Loucy (cell line): ENCODE measurements at regions not wholly inside any gene's neighbourhood (a gene's known extent, or its start where the extent isn't known, plus 50 kb on each side); places are given as distances from the start of the nearest gene placed in this dataset.

ENCODE experiments used
- H2AFZ ChIP-seq: fragments of 200-600 bp; sonication (generic); 2 replicates; pipeline ENCODE4 v1.6.0; 2016; ENCODE audit warnings: antibody characterized with exemption, mild to moderate bottlenecking, low read length, moderate library complexity
- H3F3A ChIP-seq: fragments of 200-600 bp; 2 replicates; pipeline ENCODE4 v1.6.0; 2016; ENCODE audit warnings: antibody characterized with exemption, low read depth, mild to moderate bottlenecking
- H3K27me3 ChIP-seq: fragments of 200-600 bp; sonication (generic); 2 replicates; pipeline ENCODE4 v1.6.1; 2014; ENCODE audit warnings: low read length, mild to moderate bottlenecking; ENCODE audit not compliant: insufficient read depth, poor library complexity, severe bottlenecking
- H3K36me3 ChIP-seq: fragments of 200-600 bp; sonication (generic); 2 replicates; pipeline ENCODE4 v1.6.1; 2016; ENCODE audit warnings: low read length; ENCODE audit not compliant: insufficient read depth
- H3K4me1 ChIP-seq: fragments of 200-600 bp; sonication (generic); 2 replicates; pipeline ENCODE4 v1.5.1; 2014; ENCODE audit warnings: low read length, mild to moderate bottlenecking; ENCODE audit not compliant: insufficient read depth, poor library complexity, severe bottlenecking
- H3K4me2 ChIP-seq: fragments of 200-600 bp; sonication (generic); 2 replicates; pipeline ENCODE4 v1.6.0; 2014; ENCODE audit warnings: antibody characterized with exemption, low read length, low read depth, mild to moderate bottlenecking; ENCODE audit not compliant: poor library complexity, severe bottlenecking
- H3K4me3 ChIP-seq: fragments of 200-600 bp; sonication (generic); 2 replicates; pipeline ENCODE4 v1.5.1; 2014; ENCODE audit warnings: low read length, mild to moderate bottlenecking, mixed read lengths; ENCODE audit not compliant: poor library complexity, severe bottlenecking
- H3K79me2 ChIP-seq: fragments of 200-600 bp; sonication (generic); 2 replicates; pipeline ENCODE4 v1.6.1; 2014; ENCODE audit warnings: low read length; ENCODE audit not compliant: insufficient read depth
- H3K9ac ChIP-seq: fragments of 200-600 bp; sonication (generic); 2 replicates; pipeline ENCODE4 v1.6.0; 2014; ENCODE audit warnings: mild to moderate bottlenecking, low read depth, low read length, moderate library complexity; ENCODE audit not compliant: poor library complexity, severe bottlenecking
- H3K9me2 ChIP-seq: fragments of 200-600 bp; sonication (generic); replicated peaks from 2 replicates; pipeline ENCODE4 v1.6.1; 2016; ENCODE audit warnings: low read depth, low read length, mixed read lengths
- H3K9me3 ChIP-seq: fragments of 200-600 bp; sonication (generic); 2 replicates; pipeline ENCODE4 v1.6.1; 2014; ENCODE audit warnings: mild to moderate bottlenecking, antibody characterized with exemption, low read length, low read depth; ENCODE audit not compliant: insufficient read depth
- H4K20me1 ChIP-seq: fragments of 200-600 bp; sonication (generic); 2 replicates; pipeline ENCODE4 v1.6.0; 2014; ENCODE audit warnings: antibody characterized with exemption, low read length, mild to moderate bottlenecking; ENCODE audit not compliant: insufficient read depth, poor library complexity, severe bottlenecking
- CTCF ChIP-seq: fragments of 200-600 bp; sonication (generic); conservative IDR thresholded peaks from 2 replicates; pipeline ENCODE4 v1.5.1; 2014; ENCODE audit warnings: mild to moderate bottlenecking, antibody characterized with exemption, low read length
- EZH2phosphoT487 ChIP-seq: fragments of 200-600 bp; IDR thresholded peaks from 2 replicates; pipeline ENCODE4 v1.6.1; 2018; ENCODE audit warnings: antibody characterized with exemption, mild to moderate bottlenecking, moderate library complexity, borderline replicate concordance

GRCh38 chr10:124232686-124233545, 139.5 kb upstream of the CHST15 start:
- TF ChIP-seq CTCF = no peak
- TF ChIP-seq EZH2phosphoT487 = no peak
- H3K4me1 ChIP-seq = no peaks in the 10 kb centered on the region
- no peak overlapping the region for H2AFZ ChIP-seq
- peaks cover 20% of the 10 kb centered on the region for H3F3A ChIP-seq
- no peak overlapping the region for H3K4me2 ChIP-seq
- H3K27me3 ChIP-seq = no peaks in the 10 kb centered on the region
- no peaks in the 10 kb centered on the region for H3K36me3 ChIP-seq
- H3K9me3 ChIP-seq = peaks cover 15% of the 10 kb centered on the region; the same call in 1 of the 2 replicates
- H3K4me3 ChIP-seq = no peak overlapping the region
- H4K20me1 ChIP-seq = no peaks in the 10 kb centered on the region
- no peak overlapping the region for H3K9ac ChIP-seq
- H3K79me2 ChIP-seq = no peaks in the 10 kb centered on the region
- no peaks in the 10 kb centered on the region for H3K9me2 ChIP-seq

GRCh38 chr10:124231168-124232155, 138.1 kb upstream of the CHST15 start:
- Histone ChIP-seq H3K9me2 (no peaks in the 10 kb centered on the region), H3K36me3 (no peaks in the 10 kb centered on the region), H3K9me3 (peaks cover 22% of the 10 kb centered on the region; the same call in 1 of the 2 replicates), H4K20me1 (no peaks in the 10 kb centered on the region), H3K79me2 (no peaks in the 10 kb centered on the region), H2AFZ (no peak overlapping the region), H3K9ac (no peak overlapping the region), H3K27me3 (no peaks in the 10 kb centered on the region), H3F3A (peaks cover 35% of the 10 kb centered on the region), H3K4me3 (no peak overlapping the region), H3K4me2 (no peak overlapping the region), H3K4me1 (no peaks in the 10 kb centered on the region)
- TF ChIP-seq CTCF (no peak), EZH2phosphoT487 (no peak)

- TF ChIP-seq EZH2phosphoT487 (no peak), CTCF (no peak)
- no peaks in the 10 kb centered on the region for H3K4me1 ChIP-seq
- no peaks in the 10 kb centered on the region for H4K20me1 ChIP-seq
- no peak overlapping the region for H3K9ac ChIP-seq
- no peak overlapping the region for H2AFZ ChIP-seq
- no peak overlapping the region for H3K4me2 ChIP-seq
- peaks cover 22% of the 10 kb centered on the region; the same call in 1 of the 2 replicates for H3K9me3 ChIP-seq
- H3K79me2 ChIP-seq = no peaks in the 10 kb centered on the region
- H3F3A ChIP-seq = peaks cover 36% of the 10 kb centered on the region
- H3K9me2 ChIP-seq = no peaks in the 10 kb centered on the region
- no peaks in the 10 kb centered on the region for H3K27me3 ChIP-seq
- H3K4me3 ChIP-seq = no peak overlapping the region
- no peaks in the 10 kb centered on the region for H3K36me3 ChIP-seq
These were observed 137.3 kb upstream of the CHST15 start for GRCh38 chr10:124230635-124231167.
